AG10803 (cell line): ENCODE measurements at regions not wholly inside any gene's neighbourhood (a gene's known extent, or its start where the extent isn't known, plus 50 kb on each side); places are given as distances from the start of the nearest gene placed in this dataset.
"Not testable (repeated sequence)": the region's sequence is repeated elsewhere in the genome, so short reads cannot be mapped to it uniquely, and the experiment has no call there.

ENCODE experiments used
- DNase-seq: peaks from one replicate; pipeline ENCODE4 v3.0.0; 2010; ENCODE audit warnings: low read depth
- H3K4me3 ChIP-seq: 2 replicates; pipeline ENCODE4 v1.5.1; 2011; ENCODE audit warnings: mild to moderate bottlenecking, low read length, control low read depth
- CTCF ChIP-seq: conservative IDR thresholded peaks from 2 replicates; pipeline ENCODE4 v1.5.1; 2011; ENCODE audit warnings: mild to moderate bottlenecking, low read length, control low read depth, inconsistent platforms

GRCh38 chr14:43595096-43595772, 911.8 kb downstream of the FSCB start:
- no peak overlapping the region for H3K4me3 ChIP-seq
- TF ChIP-seq CTCF = no peak
- no peak for DNase-seq

GRCh38 chr14:43591776-43592175, 915.3 kb downstream of the FSCB start:
- no peak for TF ChIP-seq CTCF
- H3K4me3 ChIP-seq = no peak overlapping the region
- DNase-seq = no peak

- DNase-seq = no peak
- TF ChIP-seq CTCF = no peak
- no peak overlapping the region for H3K4me3 ChIP-seq
Observed at GRCh38 chr14:43587183-43587582, 919.9 kb downstream of the FSCB start.

GRCh38 chr14:43579671-43580070, 927.4 kb downstream of the FSCB start:
- no peak for TF ChIP-seq CTCF
- DNase-seq = no peak

GRCh38 chr14:43568022-43568421, 939.1 kb downstream of the FSCB start:
- no peak overlapping the region for H3K4me3 ChIP-seq
- TF ChIP-seq CTCF = no peak
- no peak for DNase-seq

More at GRCh38 chr14:43579671-43580070, 927.4 kb downstream of the FSCB start:
- H3K4me3 ChIP-seq = no peak overlapping the region

- no peak for DNase-seq
- no peak for TF ChIP-seq CTCF
- no peak overlapping the region for H3K4me3 ChIP-seq
Observed at GRCh38 chr14:43548368-43548767, 958.7 kb downstream of the FSCB start.

- not testable (repeated sequence) for DNase-seq, H3K4me3 ChIP-seq
Observed at GRCh38 chr14:43547596-43547995, 959.5 kb downstream of the FSCB start.
